T-cell (primary cell): ENCODE measurements at regions not wholly inside any gene's neighbourhood (a gene's known extent, or its start where the extent isn't known, plus 50 kb on each side); places are given as distances from the start of the nearest gene placed in this dataset.

ENCODE experiments used
- ATAC-seq, 4 experiments: fragments of 200-7000 bp in 3 of 4; fragments of 150-1000 bp in 1 of 4; cut with Tn5 transposase; replicated peaks in 1 of 4; 1 replicate in 3 of 4; 2 replicates in 1 of 4; pipeline ENCODE4 v1.10.0; 2021; ENCODE audit warnings: moderate library complexity in 3 of 4, mild to moderate bottlenecking in 2 of 4, moderate number of reproducible peaks in 1 of 4
- CTCF ChIA-PET, 2 donors: fragments of 300-600 bp; sonication (Branson Sonifier 250); formaldehyde crosslinking; loops; one replicate each; lab custom pipeline; 2022; ENCODE audit warnings: antibody characterized with exemption in 2 of 2; lab: Charles Lee
- POLR2A ChIA-PET, 2 donors: fragments of 300-600 bp; sonication (Branson Sonifier 250); formaldehyde crosslinking; loops; one replicate each; lab custom pipeline; 2022; ENCODE audit warnings: antibody characterized with exemption in 2 of 2; lab: Charles Lee
- DNase-seq, 35 experiments: peaks; one replicate each; pipeline versions ENCODE4 v3.0.0 to v3.0.0-alpha.2; 2013 to 2023
- H3K27ac ChIP-seq: one replicate; pipeline ENCODE4 v1.5.1; 2013; ENCODE audit warnings: low read length
- H3K27me3 ChIP-seq, 2 experiments: replicated peaks in 1 of 2; 1 replicate in 1 of 2; 2 replicates in 1 of 2; pipeline versions ENCODE4 v1.6.1 to v1.7.0; 2013; ENCODE audit warnings: low read length in 1 of 2, mixed read lengths in 1 of 2; ENCODE audit not compliant: control insufficient read depth in 2 of 2, insufficient read depth in 2 of 2; ENCODE audit errors: extremely low read depth in 1 of 2
- H3K36me3 ChIP-seq, 2 donors: 1 replicate in 1 of 2; 2 replicates in 1 of 2; pipeline versions ENCODE4 v1.6.1 to v1.7.0; 2013; ENCODE audit warnings: low read length in 1 of 2; ENCODE audit not compliant: control insufficient read depth in 2 of 2, insufficient read depth in 1 of 2; ENCODE audit errors: extremely low read depth in 1 of 2
- H3K4me1 ChIP-seq, 2 experiments: 1 replicate in 1 of 2; 2 replicates in 1 of 2; pipeline versions ENCODE4 v1.6.1 to v1.7.0; 2013; ENCODE audit warnings: low read length in 2 of 2, mixed read lengths in 1 of 2; ENCODE audit not compliant: insufficient read depth in 2 of 2, control insufficient read depth in 1 of 2; ENCODE audit errors: extremely low read depth in 1 of 2
- H3K4me3 ChIP-seq, 2 donors: 1 replicate in 1 of 2; 2 replicates in 1 of 2; pipeline versions ENCODE4 v1.5.1 to v1.7.0; 2013; ENCODE audit warnings: mild to moderate bottlenecking in 2 of 2, low read length in 1 of 2, moderate library complexity in 1 of 2; ENCODE audit not compliant: control insufficient read depth in 1 of 2; ENCODE audit errors: extremely low read depth in 1 of 2
- H3K9me3 ChIP-seq: 2 replicates; pipeline ENCODE4 v1.7.0; 2013
- H3K27ac Mint-ChIP-seq, 2 donors: one replicate each; pipeline ENCODE4 v1.8.0; 2020 to 2021; ENCODE audit warnings: mild to moderate bottlenecking in 2 of 2, mixed read lengths in 2 of 2
- H3K27me3 Mint-ChIP-seq, 2 donors: one replicate each; pipeline ENCODE4 v1.8.0; 2021 to 2022; ENCODE audit warnings: mixed read lengths in 2 of 2
- H3K36me3 Mint-ChIP-seq: one replicate; pipeline ENCODE4 v1.8.0; 2021; ENCODE audit warnings: mixed read lengths
- H3K4me1 Mint-ChIP-seq, 3 donors: one replicate each; pipeline ENCODE4 v1.8.0; 2020 to 2022; ENCODE audit warnings: mixed read lengths in 3 of 3, mild to moderate bottlenecking in 1 of 3
- H3K4me3 Mint-ChIP-seq, 3 donors: one replicate each; pipeline ENCODE4 v1.8.0; 2020 to 2022; ENCODE audit warnings: mild to moderate bottlenecking in 3 of 3, mixed read lengths in 3 of 3, moderate library complexity in 3 of 3
- H3K9me3 Mint-ChIP-seq, 3 donors: one replicate each; pipeline ENCODE4 v1.8.0; 2020 to 2022; ENCODE audit warnings: mixed read lengths in 3 of 3
- WGBS: methylation state at CpG from one replicate; pipeline ENCODE4 v1.1.5; 2013; ENCODE audit warnings: missing lambda C conversion rate; ENCODE audit not compliant: insufficient coverage; 5-methylcytosine and 5-hydroxymethylcytosine counted together

DNA sequence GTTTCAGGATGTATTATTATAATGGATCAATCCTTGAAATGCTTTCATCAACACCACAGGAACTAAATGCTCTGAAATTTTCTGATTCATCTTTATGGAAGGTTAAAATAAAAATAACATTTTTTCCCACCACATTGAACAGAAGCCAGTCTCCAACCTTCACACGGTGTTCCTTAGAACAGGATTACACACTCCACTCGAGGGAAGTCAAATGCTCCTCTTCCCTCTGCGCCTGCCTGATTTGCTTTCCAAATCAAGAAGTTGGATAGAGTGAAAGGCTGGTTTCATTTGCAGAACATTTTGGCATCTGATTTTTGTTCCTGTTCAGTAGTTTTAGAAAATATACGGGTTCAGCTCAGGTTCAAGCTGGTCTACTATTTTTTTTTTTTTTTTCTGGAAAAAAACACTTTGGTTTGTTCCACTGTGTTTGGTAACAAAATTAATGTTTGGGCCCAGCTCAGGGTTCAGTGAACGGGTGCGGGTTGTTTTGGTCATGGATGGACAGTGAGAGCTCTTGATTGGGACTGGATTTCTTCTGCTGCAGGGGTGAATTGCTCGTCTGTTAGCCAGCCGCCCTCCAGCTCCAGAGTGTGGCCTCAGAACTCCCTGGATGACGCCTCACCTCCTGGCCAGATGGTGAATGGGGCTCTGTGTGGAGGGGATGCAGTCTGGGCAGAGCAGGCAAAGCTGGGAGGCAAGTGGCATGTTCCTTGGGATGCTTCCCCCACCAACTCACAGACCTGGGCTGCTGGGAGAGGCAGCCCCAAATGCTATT is 82.4 kb upstream of the STC2 start:
- Histone ChIP-seq H3K9me3 (no peaks in the 10 kb centered on the region), H3K27ac (no peak overlapping the region), H3K36me3 (no peaks in the 10 kb centered on the region), H3K4me3 (no peak overlapping the region), H3K4me1 (no peaks in the 10 kb centered on the region), H3K27me3 (peaks cover 0 to 20% of the 10 kb centered on the region in 2 experiments)
- H3K4me1 Mint-ChIP-seq: no peaks in the 10 kb centered on the region
- H3K4me3 Mint-ChIP-seq: no peak overlapping the region
- ChIA-PET CTCF (no interaction called here), POLR2A (no interaction called here)
- H3K27ac Mint-ChIP-seq: no peak overlapping the region
- no peak for DNase-seq
- peaks cover 14 to 23% of the 10 kb centered on the region in 2 donors for H3K27me3 Mint-ChIP-seq
- WGBS: 100% methylated on average over 4 of the region's 9 CpGs
- ATAC-seq: no peak
- H3K9me3 Mint-ChIP-seq: peaks cover 0 to 3% (median 0%) of the 10 kb centered on the region in 3 donors
- no peaks in the 10 kb centered on the region for H3K36me3 Mint-ChIP-seq

DNA sequence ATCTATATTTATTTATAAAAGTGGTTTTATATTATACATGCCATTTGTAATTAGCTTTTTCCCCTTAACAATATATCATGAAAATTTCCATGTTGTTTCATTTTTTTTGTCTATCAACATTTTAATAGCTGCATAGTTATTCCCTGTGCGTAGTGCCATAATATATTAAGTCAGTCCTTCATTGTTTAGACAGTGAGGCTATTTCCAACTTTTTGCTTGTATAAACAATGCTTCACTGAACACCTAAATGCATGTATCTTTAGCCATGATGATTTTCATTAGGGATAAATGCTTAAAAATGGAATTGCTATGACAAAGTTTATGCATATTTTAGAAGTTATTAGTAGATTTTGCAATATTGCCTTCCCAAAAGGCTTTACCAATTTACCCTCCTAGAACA is 80.7 kb upstream of the STC2 start:
- no peak for DNase-seq
- ChIA-PET POLR2A (no interaction called here), CTCF (no interaction called here)
- Histone ChIP-seq H3K4me3 (no peak overlapping the region), H3K36me3 (no peaks in the 10 kb centered on the region), H3K27me3 (peaks cover 0 to 20% of the 10 kb centered on the region in 2 experiments), H3K4me1 (no peaks in the 10 kb centered on the region), H3K27ac (no peak overlapping the region), H3K9me3 (no peaks in the 10 kb centered on the region)
- ATAC-seq: no peak
- no peak overlapping the region for H3K4me3 Mint-ChIP-seq
- H3K36me3 Mint-ChIP-seq: no peaks in the 10 kb centered on the region
- H3K27me3 Mint-ChIP-seq: peaks cover 11 to 23% of the 10 kb centered on the region in 2 donors
- H3K9me3 Mint-ChIP-seq: no peaks in the 10 kb centered on the region
- H3K4me1 Mint-ChIP-seq: no peaks in the 10 kb centered on the region
- H3K27ac Mint-ChIP-seq: no peak overlapping the region
- WGBS: no CpG with 5 or more reads among the region's 1 CpG

- no peak for ATAC-seq
- Mint-ChIP-seq H3K4me1 (no peaks in the 10 kb centered on the region), H3K27ac (no peak overlapping the region), H3K4me3 (no peak overlapping the region), H3K27me3 (peaks cover 3 to 4% of the 10 kb centered on the region in 2 donors), H3K9me3 (peaks cover 0 to 4% (median 0%) of the 10 kb centered on the region in 3 donors), H3K36me3 (no peaks in the 10 kb centered on the region)
- Histone ChIP-seq H3K4me3 (no peak overlapping the region), H3K9me3 (no peaks in the 10 kb centered on the region), H3K4me1 (no peaks in the 10 kb centered on the region), H3K27ac (no peak overlapping the region), H3K36me3 (no peaks in the 10 kb centered on the region), H3K27me3 (peaks cover 0 to 11% of the 10 kb centered on the region in 2 experiments)
- CTCF ChIA-PET: no interaction called here
- WGBS: no CpG with 5 or more reads among the region's 2 CpGs
- POLR2A ChIA-PET: no interaction called here
- DNase-seq: no peak
Measured at GRCh38 chr5:173399851-173400250, 71.6 kb upstream of the STC2 start.

DNA sequence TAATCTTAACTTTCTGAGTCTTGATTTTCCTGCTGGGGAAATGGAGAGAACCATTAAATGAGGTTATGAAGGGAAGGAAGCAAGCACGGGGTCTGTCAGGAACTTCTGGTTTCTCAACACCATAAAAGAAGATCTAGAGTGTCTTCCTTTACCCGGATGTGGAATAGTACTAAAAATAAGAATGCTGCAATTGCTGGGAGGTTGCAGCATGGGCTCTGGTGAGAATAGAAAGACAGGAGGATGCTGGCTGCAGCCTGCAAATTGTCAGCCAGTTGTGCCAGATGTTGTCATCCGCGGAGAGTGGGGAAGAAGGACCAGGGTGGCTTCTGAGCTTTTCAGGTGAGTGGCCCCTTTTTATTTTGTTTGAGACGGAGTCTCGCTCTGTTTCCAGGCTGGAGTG is 69.3 kb upstream of the STC2 start:
- H3K9me3 ChIP-seq: no peaks in the 10 kb centered on the region
- H3K4me1 ChIP-seq: no peaks in the 10 kb centered on the region
- WGBS: 67% methylated on average over 5 of the region's 6 CpGs
- Mint-ChIP-seq H3K4me1 (no peaks in the 10 kb centered on the region), H3K4me3 (no peak overlapping the region), H3K36me3 (no peaks in the 10 kb centered on the region), H3K27ac (no peak overlapping the region), H3K9me3 (peaks cover 0 to 8% (median 7%) of the 10 kb centered on the region in 3 donors), H3K27me3 (peaks cover 6 to 20% of the 10 kb centered on the region in 2 donors)
- CTCF ChIA-PET: no interaction called here
- DNase-seq (no peak), ATAC-seq (no peak)
- no peaks in the 10 kb centered on the region for H3K36me3 ChIP-seq
- POLR2A ChIA-PET: no interaction called here
- H3K27ac ChIP-seq: no peak overlapping the region
- H3K27me3 ChIP-seq: peaks cover 0 to 14% of the 10 kb centered on the region in 2 experiments
- H3K4me3 ChIP-seq: no peak overlapping the region

- CTCF ChIA-PET: no interaction called here
- no peaks in the 10 kb centered on the region for H3K36me3 ChIP-seq
- WGBS: 65% methylated on average over 6 of the region's 14 CpGs
- H3K4me1 Mint-ChIP-seq: no peaks in the 10 kb centered on the region
- H3K4me3 Mint-ChIP-seq: no peak overlapping the region
- no peak overlapping the region for H3K4me3 ChIP-seq
- no peak overlapping the region for H3K27ac ChIP-seq
- peaks cover 6 to 20% of the 10 kb centered on the region in 2 donors for H3K27me3 Mint-ChIP-seq
- no peaks in the 10 kb centered on the region for H3K9me3 ChIP-seq
- DNase-seq: no peak
- H3K27me3 ChIP-seq: peaks cover 2 to 14% of the 10 kb centered on the region in 2 experiments
- H3K27ac Mint-ChIP-seq: no peak overlapping the region
- peaks cover 3 to 9% (median 7%) of the 10 kb centered on the region in 3 donors for H3K9me3 Mint-ChIP-seq
- H3K4me1 ChIP-seq: no peaks in the 10 kb centered on the region
- no peaks in the 10 kb centered on the region for H3K36me3 Mint-ChIP-seq
- POLR2A ChIA-PET: no interaction called here
- ATAC-seq: no peak
Measured at GRCh38 chr5:173396311-173396993, 68.2 kb upstream of the STC2 start.

GRCh38 chr5:173395933-173396308 is 67.7 kb upstream of the STC2 start:
- no peak overlapping the region for H3K27ac Mint-ChIP-seq
- POLR2A ChIA-PET: no interaction called here

More at GRCh38 chr5:173395933-173396308, 67.7 kb upstream of the STC2 start:
- Mint-ChIP-seq H3K36me3 (no peaks in the 10 kb centered on the region), H3K4me3 (no peak overlapping the region), H3K9me3 (peaks cover 3 to 9% (median 7%) of the 10 kb centered on the region in 3 donors), H3K27me3 (peaks cover 6 to 21% of the 10 kb centered on the region in 2 donors), H3K4me1 (no peaks in the 10 kb centered on the region)
- CTCF ChIA-PET: no interaction called here
- no peak overlapping the region for H3K27ac ChIP-seq
- H3K9me3 ChIP-seq: no peaks in the 10 kb centered on the region
- ATAC-seq: no peak
- H3K4me3 ChIP-seq: no peak overlapping the region
- no peaks in the 10 kb centered on the region for H3K4me1 ChIP-seq
- 65% methylated on average over 5 of the region's 7 CpGs for WGBS
- no peak for DNase-seq
- H3K27me3 ChIP-seq: peaks cover 2 to 17% of the 10 kb centered on the region in 2 experiments
- H3K36me3 ChIP-seq: no peaks in the 10 kb centered on the region
